Activated CD4-positive, alpha-beta T cell treated with anti-CD3 and anti-CD28 coated beads for 36 hours (primary cell): ENCODE measurements at regions not wholly inside any gene's neighbourhood (a gene's known extent, or its start where the extent isn't known, plus 50 kb on each side); places are given as distances from the start of the nearest gene placed in this dataset.

Source experiments
- ATAC-seq: fragments of 200-7000 bp; cut with Tn5 transposase; one replicate; pipeline ENCODE4 v1.10.0; 2021; ENCODE audit warnings: mild to moderate bottlenecking, moderate library complexity
- CTCF ChIA-PET: fragments of 350-600 bp; sonication (Branson Sonifier 250); formaldehyde crosslinking; loops from one replicate; lab custom pipeline; 2021; ENCODE audit warnings: antibody characterized with exemption; lab: Charles Lee
- POLR2A ChIA-PET: fragments of 350-600 bp; sonication (Branson Sonifier 250); formaldehyde crosslinking; loops from one replicate; lab custom pipeline; 2021; ENCODE audit warnings: antibody characterized with exemption, inconsistent platforms; lab: Charles Lee
- DNase-seq: peaks from one replicate; pipeline ENCODE4 v3.0.0-alpha.2; 2020
- H3K27ac Mint-ChIP-seq: one replicate; pipeline ENCODE4 v1.8.0; 2021; ENCODE audit warnings: mixed read lengths
- H3K27me3 Mint-ChIP-seq: one replicate; pipeline ENCODE4 v1.8.0; 2021; ENCODE audit warnings: mixed read lengths
- H3K36me3 Mint-ChIP-seq: one replicate; pipeline ENCODE4 v1.8.0; 2021; ENCODE audit warnings: low read depth, mixed read lengths
- H3K4me1 Mint-ChIP-seq: one replicate; pipeline ENCODE4 v1.8.0; 2021; ENCODE audit warnings: mixed read lengths
- H3K4me3 Mint-ChIP-seq: one replicate; pipeline ENCODE4 v1.8.0; 2021; ENCODE audit warnings: mild to moderate bottlenecking, moderate library complexity, mixed read lengths
- H3K9me3 Mint-ChIP-seq: one replicate; pipeline ENCODE4 v1.8.0; 2021; ENCODE audit warnings: low read depth, mixed read lengths
- intact Hi-C, 2 experiments: fragments of 100-400 bp; cut with DNase I in 1 of 2; cut with micrococcal nuclease in 1 of 2; formaldehyde crosslinking; loops; one replicate each; pipeline versions ENCODE4 v1.14.2 to v1.15.1; 2022 to 2024; cut with DNase I, micrococcal nuclease

DNA sequence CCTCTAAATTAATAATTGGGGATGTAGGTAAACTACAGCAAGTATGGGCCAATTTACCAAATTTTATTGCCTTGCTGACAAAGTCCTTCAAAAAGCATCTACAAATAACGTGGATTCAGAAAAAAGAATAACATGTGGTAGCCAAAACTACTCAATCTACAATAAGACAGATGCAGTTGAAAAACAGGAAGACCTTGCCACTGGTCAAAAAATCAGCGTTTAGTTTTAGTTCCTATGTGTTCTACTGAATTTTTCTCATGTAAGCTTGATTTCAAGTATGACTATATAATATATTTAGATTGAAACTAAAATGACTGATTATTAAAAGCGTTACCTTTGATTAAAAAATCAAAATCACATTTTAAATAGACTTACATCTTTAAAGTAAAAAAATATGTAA lies 1317.6 kb downstream of the PCDH9 start:
- H3K4me1 Mint-ChIP-seq, result no peaks in the 10 kb centered on the region
- H3K36me3 Mint-ChIP-seq, result no peaks in the 10 kb centered on the region
- no peaks in the 10 kb centered on the region for H3K27me3 Mint-ChIP-seq
- no peak overlapping the region for H3K4me3 Mint-ChIP-seq
- ChIA-PET POLR2A (no interaction called here), CTCF (no interaction called here)
- intact Hi-C loops, result no loop called here
- no peak overlapping the region for H3K27ac Mint-ChIP-seq
- DNase-seq (no peak), ATAC-seq (no peak)
- H3K9me3 Mint-ChIP-seq, result peaks cover 8% of the 10 kb centered on the region

DNA sequence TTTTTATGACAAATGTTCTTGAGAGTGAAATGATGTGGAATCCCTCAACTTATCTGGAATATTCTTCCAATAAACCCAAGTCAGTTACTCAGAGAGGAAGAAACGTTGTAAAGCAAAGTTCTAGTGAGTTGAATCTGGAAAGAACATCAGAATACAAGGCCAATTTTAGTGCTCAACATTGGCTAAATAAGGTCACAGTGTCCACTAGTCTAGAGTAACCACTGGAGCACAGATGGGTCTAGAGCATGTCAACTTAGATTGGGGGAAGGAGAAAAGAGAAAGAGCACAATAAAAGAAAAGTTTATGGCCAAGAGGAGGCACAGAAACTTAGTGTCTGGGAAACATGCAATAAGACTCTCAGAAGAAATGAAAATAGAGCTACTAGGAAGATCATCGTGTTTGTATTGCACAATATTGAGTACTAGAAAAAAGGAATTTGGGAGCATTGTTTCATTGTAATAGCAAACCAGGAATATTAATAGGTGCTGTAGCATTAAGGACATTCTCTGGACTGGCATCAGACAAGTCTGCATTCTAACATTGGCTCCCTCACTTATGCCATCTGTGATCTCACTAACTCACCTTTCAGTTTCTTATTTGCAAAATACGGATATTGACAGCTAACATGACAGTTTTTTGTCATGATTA lies 1318.5 kb downstream of the PCDH9 start:
- no peaks in the 10 kb centered on the region for H3K4me1 Mint-ChIP-seq
- POLR2A ChIA-PET, result no interaction called here
- intact Hi-C loops, result no loop called here
- H3K4me3 Mint-ChIP-seq, result no peak overlapping the region
- no peak for DNase-seq
- no peaks in the 10 kb centered on the region for H3K36me3 Mint-ChIP-seq
- no peaks in the 10 kb centered on the region for H3K27me3 Mint-ChIP-seq
- H3K9me3 Mint-ChIP-seq, result peaks cover 12% of the 10 kb centered on the region
- no peak for ATAC-seq
- CTCF ChIA-PET, result no interaction called here
- no peak overlapping the region for H3K27ac Mint-ChIP-seq

- Mint-ChIP-seq H3K36me3 (no peaks in the 10 kb centered on the region), H3K4me3 (no peak overlapping the region), H3K27ac (no peak overlapping the region), H3K9me3 (peaks cover 12% of the 10 kb centered on the region), H3K27me3 (no peaks in the 10 kb centered on the region), H3K4me1 (no peaks in the 10 kb centered on the region)
- ATAC-seq, result no peak
- no peak for DNase-seq
- intact Hi-C loops, result no loop called here
- ChIA-PET POLR2A (no interaction called here), CTCF (no interaction called here)
Measured at GRCh38 chr13:65909501-65909900, 1320.6 kb downstream of the PCDH9 start.

- Mint-ChIP-seq H3K36me3 (no peaks in the 10 kb centered on the region), H3K27me3 (no peaks in the 10 kb centered on the region), H3K9me3 (peaks cover 12% of the 10 kb centered on the region), H3K4me3 (no peak overlapping the region), H3K27ac (no peak overlapping the region), H3K4me1 (no peaks in the 10 kb centered on the region)
- POLR2A ChIA-PET, result no interaction called here
- intact Hi-C loops, result no loop called here
- CTCF ChIA-PET, result no interaction called here
- DNase-seq, result no peak
- ATAC-seq, result no peak
Measured at GRCh38 chr13:65907666-65908525, 1322.2 kb downstream of the PCDH9 start.

- Mint-ChIP-seq H3K36me3 (no peaks in the 10 kb centered on the region), H3K9me3 (peaks cover 5% of the 10 kb centered on the region), H3K27me3 (no peaks in the 10 kb centered on the region), H3K4me1 (no peaks in the 10 kb centered on the region), H3K27ac (no peak overlapping the region), H3K4me3 (no peak overlapping the region)
- no peak for DNase-seq
- intact Hi-C loops, result no loop called here
- ChIA-PET POLR2A (no interaction called here), CTCF (no interaction called here)
- no peak for ATAC-seq
Measured at GRCh38 chr13:65901723-65902122, 1328.4 kb downstream of the PCDH9 start.

DNA sequence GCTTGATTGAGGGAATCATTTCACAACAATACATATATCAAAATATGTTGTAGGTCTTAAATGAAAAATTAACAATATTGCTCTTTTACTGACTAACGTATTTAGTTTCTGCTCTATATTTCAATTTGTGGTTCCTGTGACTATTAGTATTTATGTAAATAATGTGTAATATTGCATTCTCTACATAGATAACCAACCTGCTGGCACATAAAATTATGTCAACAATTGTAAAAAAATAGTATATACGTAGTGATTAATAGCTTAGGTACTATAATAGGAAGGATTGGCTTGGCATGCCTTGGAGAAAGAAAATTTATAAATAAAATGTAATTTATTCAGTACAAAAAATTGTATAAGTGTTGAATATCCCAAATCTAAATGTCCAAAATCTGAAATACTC lies 1336.1 kb downstream of the PCDH9 start:
- ChIA-PET CTCF (no interaction called here), POLR2A (no interaction called here)
- DNase-seq (no peak), ATAC-seq (no peak)
- H3K27me3 Mint-ChIP-seq, result no peaks in the 10 kb centered on the region
- H3K9me3 Mint-ChIP-seq, result peaks cover 3% of the 10 kb centered on the region
- H3K27ac Mint-ChIP-seq, result no peak overlapping the region
- H3K4me3 Mint-ChIP-seq, result no peak overlapping the region
- intact Hi-C loops, result no loop called here
- H3K4me1 Mint-ChIP-seq, result no peaks in the 10 kb centered on the region
- H3K36me3 Mint-ChIP-seq, result no peaks in the 10 kb centered on the region

GRCh38 chr13:65892859-65893258 lies 1337.3 kb downstream of the PCDH9 start:
- ChIA-PET POLR2A (no interaction called here), CTCF (no interaction called here)
- H3K27ac Mint-ChIP-seq, result no peak overlapping the region
- no peaks in the 10 kb centered on the region for H3K36me3 Mint-ChIP-seq
- no peaks in the 10 kb centered on the region for H3K27me3 Mint-ChIP-seq
- intact Hi-C loops, result no loop called here
- ATAC-seq (no peak), DNase-seq (no peak)
- H3K4me1 Mint-ChIP-seq, result no peaks in the 10 kb centered on the region
- no peak overlapping the region for H3K4me3 Mint-ChIP-seq
- H3K9me3 Mint-ChIP-seq, result peaks cover 3% of the 10 kb centered on the region

GRCh38 chr13:65889368-65889767 lies 1340.8 kb downstream of the PCDH9 start:
- DNase-seq (no peak), ATAC-seq (no peak)
- H3K4me1 Mint-ChIP-seq, result no peaks in the 10 kb centered on the region
- intact Hi-C loops, result no loop called here
- CTCF ChIA-PET, result no interaction called here
- POLR2A ChIA-PET, result no interaction called here
- H3K27me3 Mint-ChIP-seq, result no peaks in the 10 kb centered on the region
- H3K36me3 Mint-ChIP-seq, result no peaks in the 10 kb centered on the region
- H3K27ac Mint-ChIP-seq, result no peak overlapping the region
- no peaks in the 10 kb centered on the region for H3K9me3 Mint-ChIP-seq
- H3K4me3 Mint-ChIP-seq, result no peak overlapping the region

GRCh38 chr13:65882810-65883209 lies 1347.3 kb downstream of the PCDH9 start:
- no peaks in the 10 kb centered on the region for H3K4me1 Mint-ChIP-seq

GRCh38 chr13:65881561-65882155 lies 1348.5 kb downstream of the PCDH9 start:
- DNase-seq, result no peak
- no peaks in the 10 kb centered on the region for H3K36me3 Mint-ChIP-seq
- no peaks in the 10 kb centered on the region for H3K27me3 Mint-ChIP-seq
- no peak for ATAC-seq
- peaks cover 9% of the 10 kb centered on the region for H3K9me3 Mint-ChIP-seq
- no peaks in the 10 kb centered on the region for H3K4me1 Mint-ChIP-seq
- POLR2A ChIA-PET, result no interaction called here
- intact Hi-C loops, result no loop called here
- H3K4me3 Mint-ChIP-seq, result no peak overlapping the region
- CTCF ChIA-PET, result no interaction called here
- H3K27ac Mint-ChIP-seq, result no peak overlapping the region

More at GRCh38 chr13:65882810-65883209, 1347.3 kb downstream of the PCDH9 start:
- H3K9me3 Mint-ChIP-seq, result peaks cover 6% of the 10 kb centered on the region
- H3K36me3 Mint-ChIP-seq, result no peaks in the 10 kb centered on the region
- intact Hi-C loops, result no loop called here
- no peak overlapping the region for H3K27ac Mint-ChIP-seq
- POLR2A ChIA-PET, result no interaction called here
- no peaks in the 10 kb centered on the region for H3K27me3 Mint-ChIP-seq
- ATAC-seq (no peak), DNase-seq (no peak)
- no peak overlapping the region for H3K4me3 Mint-ChIP-seq
- CTCF ChIA-PET, result interaction anchor here (0.6 kb wide), 1 partner anchor 121 kb away, joined by 3 read pairs; no protein-coding TSS in a partner anchor

DNA sequence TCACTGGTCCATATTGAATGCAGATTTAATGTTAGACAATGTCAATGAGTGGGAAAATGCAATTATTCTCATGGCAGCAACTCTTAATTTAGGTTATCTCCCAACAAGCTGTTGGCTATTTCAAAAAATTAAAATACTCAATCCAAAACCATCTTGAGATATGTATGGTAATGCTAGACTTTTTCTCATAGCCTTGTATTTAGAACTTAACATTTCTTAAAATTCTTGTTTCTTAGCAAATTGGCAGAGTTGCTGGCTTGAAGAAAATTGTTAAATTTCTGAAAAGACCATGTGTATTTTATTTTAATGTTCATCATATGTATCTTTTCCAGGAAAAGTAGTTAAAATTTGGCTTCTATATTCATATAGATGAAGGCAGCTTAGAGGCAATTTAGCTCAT lies 1355.1 kb downstream of the PCDH9 start:
- Mint-ChIP-seq H3K4me3 (no peak overlapping the region), H3K27ac (no peak overlapping the region), H3K27me3 (no peaks in the 10 kb centered on the region), H3K36me3 (no peaks in the 10 kb centered on the region), H3K9me3 (peaks cover 9% of the 10 kb centered on the region), H3K4me1 (no peaks in the 10 kb centered on the region)
- ChIA-PET POLR2A (no interaction called here), CTCF (no interaction called here)
- no peak for DNase-seq
- ATAC-seq, result no peak
- intact Hi-C loops, result no loop called here

DNA sequence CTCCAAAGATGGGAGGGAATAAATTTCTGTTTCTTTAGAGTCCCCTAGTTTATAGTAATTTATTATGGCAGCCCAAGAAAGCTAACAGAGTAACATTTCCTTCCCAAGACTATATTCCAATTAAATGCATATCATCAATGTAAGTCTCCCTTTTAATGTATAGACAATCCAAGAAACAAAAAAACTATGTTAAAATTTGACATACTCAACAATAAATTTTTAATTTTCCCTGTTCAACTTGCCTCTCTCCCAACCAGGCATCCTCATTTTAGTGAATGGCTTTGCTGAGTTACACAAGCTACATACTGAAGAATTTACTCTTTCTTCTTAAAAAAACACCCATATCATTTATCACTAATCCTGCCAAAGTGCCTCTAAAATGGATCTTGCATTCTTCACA lies 1357.7 kb downstream of the PCDH9 start:
- Mint-ChIP-seq H3K36me3 (no peaks in the 10 kb centered on the region), H3K4me3 (no peak overlapping the region), H3K27ac (no peak overlapping the region), H3K27me3 (no peaks in the 10 kb centered on the region), H3K9me3 (peaks cover 7% of the 10 kb centered on the region), H3K4me1 (no peaks in the 10 kb centered on the region)
- intact Hi-C loops, result no loop called here
- CTCF ChIA-PET, result interaction anchor here (0.6 kb wide), 1 partner anchor 25 kb away, joined by 4 read pairs; no protein-coding TSS in a partner anchor
- DNase-seq, result no peak
- ATAC-seq, result no peak
- POLR2A ChIA-PET, result no interaction called here
